ENCODE measurements at regions not wholly inside any gene's neighbourhood (a gene's known extent, or its start where the extent isn't known, plus 50 kb on each side); places are given as distances from the start of the nearest gene placed in this dataset.

DNA sequence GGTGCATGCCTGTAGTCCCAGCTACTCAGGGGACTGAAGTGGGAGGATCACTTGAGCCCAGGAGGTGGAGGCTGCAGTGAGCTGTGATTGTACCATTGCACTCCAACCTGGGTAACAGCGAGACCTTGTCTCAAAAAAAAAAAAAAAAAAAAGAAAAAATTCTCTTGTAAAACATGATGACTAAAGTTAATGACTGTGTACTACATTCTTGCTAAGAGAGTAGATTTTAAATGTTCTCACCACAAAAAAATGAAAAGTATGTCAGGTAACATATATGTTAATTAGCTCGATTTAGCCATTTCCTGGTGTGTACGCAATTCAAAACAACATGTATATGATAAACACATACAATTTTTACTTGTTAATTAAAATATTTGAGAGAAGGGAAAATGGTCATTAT is 480.7 kb upstream of the RGS6 start:
- TF ChIP-seq, protein P1, sequence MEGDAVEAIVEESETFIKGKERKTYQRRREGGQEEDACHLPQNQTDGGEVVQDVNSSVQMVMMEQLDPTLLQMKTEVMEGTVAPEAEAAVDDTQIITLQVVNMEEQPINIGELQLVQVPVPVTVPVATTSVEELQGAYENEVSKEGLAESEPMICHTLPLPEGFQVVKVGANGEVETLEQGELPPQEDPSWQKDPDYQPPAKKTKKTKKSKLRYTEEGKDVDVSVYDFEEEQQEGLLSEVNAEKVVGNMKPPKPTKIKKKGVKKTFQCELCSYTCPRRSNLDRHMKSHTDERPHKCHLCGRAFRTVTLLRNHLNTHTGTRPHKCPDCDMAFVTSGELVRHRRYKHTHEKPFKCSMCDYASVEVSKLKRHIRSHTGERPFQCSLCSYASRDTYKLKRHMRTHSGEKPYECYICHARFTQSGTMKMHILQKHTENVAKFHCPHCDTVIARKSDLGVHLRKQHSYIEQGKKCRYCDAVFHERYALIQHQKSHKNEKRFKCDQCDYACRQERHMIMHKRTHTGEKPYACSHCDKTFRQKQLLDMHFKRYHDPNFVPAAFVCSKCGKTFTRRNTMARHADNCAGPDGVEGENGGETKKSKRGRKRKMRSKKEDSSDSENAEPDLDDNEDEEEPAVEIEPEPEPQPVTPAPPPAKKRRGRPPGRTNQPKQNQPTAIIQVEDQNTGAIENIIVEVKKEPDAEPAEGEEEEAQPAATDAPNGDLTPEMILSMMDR (IDR thresholded peaks at IDR 0.05) = no peak
- TF ChIP-seq, protein P2, sequence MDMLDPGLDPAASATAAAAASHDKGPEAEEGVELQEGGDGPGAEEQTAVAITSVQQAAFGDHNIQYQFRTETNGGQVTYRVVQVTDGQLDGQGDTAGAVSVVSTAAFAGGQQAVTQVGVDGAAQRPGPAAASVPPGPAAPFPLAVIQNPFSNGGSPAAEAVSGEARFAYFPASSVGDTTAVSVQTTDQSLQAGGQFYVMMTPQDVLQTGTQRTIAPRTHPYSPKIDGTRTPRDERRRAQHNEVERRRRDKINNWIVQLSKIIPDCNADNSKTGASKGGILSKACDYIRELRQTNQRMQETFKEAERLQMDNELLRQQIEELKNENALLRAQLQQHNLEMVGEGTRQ (CRISPR knock-in tag; IDR thresholded peaks at IDR 0.05) = no peak
- TF ChIP-seq, protein P3, sequence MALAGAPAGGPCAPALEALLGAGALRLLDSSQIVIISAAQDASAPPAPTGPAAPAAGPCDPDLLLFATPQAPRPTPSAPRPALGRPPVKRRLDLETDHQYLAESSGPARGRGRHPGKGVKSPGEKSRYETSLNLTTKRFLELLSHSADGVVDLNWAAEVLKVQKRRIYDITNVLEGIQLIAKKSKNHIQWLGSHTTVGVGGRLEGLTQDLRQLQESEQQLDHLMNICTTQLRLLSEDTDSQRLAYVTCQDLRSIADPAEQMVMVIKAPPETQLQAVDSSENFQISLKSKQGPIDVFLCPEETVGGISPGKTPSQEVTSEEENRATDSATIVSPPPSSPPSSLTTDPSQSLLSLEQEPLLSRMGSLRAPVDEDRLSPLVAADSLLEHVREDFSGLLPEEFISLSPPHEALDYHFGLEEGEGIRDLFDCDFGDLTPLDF (CRISPR knock-in tag; IDR thresholded peaks at IDR 0.05) = no peak
- TF ChIP-seq, protein P4, sequence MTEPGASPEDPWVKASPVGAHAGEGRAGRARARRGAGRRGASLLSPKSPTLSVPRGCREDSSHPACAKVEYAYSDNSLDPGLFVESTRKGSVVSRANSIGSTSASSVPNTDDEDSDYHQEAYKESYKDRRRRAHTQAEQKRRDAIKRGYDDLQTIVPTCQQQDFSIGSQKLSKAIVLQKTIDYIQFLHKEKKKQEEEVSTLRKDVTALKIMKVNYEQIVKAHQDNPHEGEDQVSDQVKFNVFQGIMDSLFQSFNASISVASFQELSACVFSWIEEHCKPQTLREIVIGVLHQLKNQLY (CRISPR knock-in tag; IDR thresholded peaks at IDR 0.05) = no peak
- TF ChIP-seq, protein P5, sequence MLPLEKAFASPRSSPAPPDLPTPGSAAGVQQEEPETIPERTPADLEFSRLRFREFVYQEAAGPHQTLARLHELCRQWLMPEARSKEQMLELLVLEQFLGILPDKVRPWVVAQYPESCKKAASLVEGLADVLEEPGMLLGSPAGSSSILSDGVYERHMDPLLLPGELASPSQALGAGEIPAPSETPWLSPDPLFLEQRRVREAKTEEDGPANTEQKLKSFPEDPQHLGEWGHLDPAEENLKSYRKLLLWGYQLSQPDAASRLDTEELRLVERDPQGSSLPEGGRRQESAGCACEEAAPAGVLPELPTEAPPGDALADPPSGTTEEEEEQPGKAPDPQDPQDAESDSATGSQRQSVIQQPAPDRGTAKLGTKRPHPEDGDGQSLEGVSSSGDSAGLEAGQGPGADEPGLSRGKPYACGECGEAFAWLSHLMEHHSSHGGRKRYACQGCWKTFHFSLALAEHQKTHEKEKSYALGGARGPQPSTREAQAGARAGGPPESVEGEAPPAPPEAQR (CRISPR knock-in tag; IDR thresholded peaks at IDR 0.05) = no peak

All from WTC11 (cell line).